OCI-LY7 (cell line): ENCODE measurements at regions not wholly inside any gene's neighbourhood (a gene's known extent, or its start where the extent isn't known, plus 50 kb on each side); places are given as distances from the start of the nearest gene placed in this dataset.

ENCODE experiments used
- BruUV-seq: library from RNA; stranded (reverse); fragments of 400-500 nt; replicated peaks from 2 replicates; lab custom pipeline; 2021; lab: Mats Ljungman, UMichigan
- CTCF ChIA-PET: fragments of 300-600 bp; sonication (Branson Sonifier 250); formaldehyde crosslinking; loops from one replicate; lab custom pipeline; 2022; ENCODE audit warnings: antibody characterized with exemption; ENCODE audit not compliant: unreplicated experiment; lab: Charles Lee
- POLR2A ChIA-PET: fragments of 300-600 bp; sonication (Branson Sonifier 250); formaldehyde crosslinking; loops from one replicate; lab custom pipeline; 2022; ENCODE audit warnings: antibody characterized with exemption; lab: Charles Lee
- DNase-seq: peaks from one replicate; pipeline ENCODE4 v3.0.0-alpha.2; 2015; ENCODE audit warnings: low spot score
- H2AFZ ChIP-seq: fragments of 200-600 bp; sonication (generic), shearing (Covaris generic); 2 replicates; pipeline ENCODE4 v1.6.1; 2014; ENCODE audit warnings: mild to moderate bottlenecking, antibody characterized with exemption, low read length, moderate library complexity
- H3K27ac ChIP-seq: fragments of 200-600 bp; sonication (generic); 2 replicates; pipeline ENCODE4 v1.5.1; 2014; ENCODE audit warnings: mixed run types, low read depth, mild to moderate bottlenecking, moderate library complexity, low read length, inconsistent platforms; ENCODE audit not compliant: poor library complexity, severe bottlenecking
- H3K36me3 ChIP-seq: fragments of 200-600 bp; sonication (generic); 2 replicates; pipeline ENCODE4 v1.6.1; 2014; ENCODE audit warnings: mild to moderate bottlenecking, antibody characterized with exemption, low read length, moderate library complexity, mixed read lengths; ENCODE audit not compliant: insufficient read depth
- H3K4me1 ChIP-seq: fragments of 200-600 bp; sonication (generic); 2 replicates; pipeline ENCODE4 v1.5.1; 2014; ENCODE audit warnings: mild to moderate bottlenecking, low read length; ENCODE audit not compliant: insufficient read depth, poor library complexity, severe bottlenecking
- H3K4me2 ChIP-seq: fragments of 200-600 bp; sonication (generic); 2 replicates; pipeline ENCODE4 v1.6.1; 2014; ENCODE audit warnings: mild to moderate bottlenecking, low read length
- H3K4me3 ChIP-seq: fragments of 200-600 bp; sonication (generic); 2 replicates; pipeline ENCODE4 v1.5.1; 2014; ENCODE audit warnings: mild to moderate bottlenecking, low read depth, low read length; ENCODE audit not compliant: poor library complexity, severe bottlenecking
- H3K79me2 ChIP-seq: fragments of 200-600 bp; sonication (generic); 2 replicates; pipeline ENCODE4 v1.6.1; 2016; ENCODE audit warnings: low read depth, mild to moderate bottlenecking, low read length, moderate library complexity, mixed read lengths; ENCODE audit not compliant: insufficient read depth
- H3K9me2 ChIP-seq: fragments of 200-600 bp; sonication (generic); 2 replicates; pipeline ENCODE4 v1.6.1; 2016; ENCODE audit warnings: mild to moderate bottlenecking, low read length, mixed read lengths; ENCODE audit not compliant: insufficient read depth
- H3K9me3 ChIP-seq: fragments of 200-600 bp; sonication (generic); 2 replicates; pipeline ENCODE4 v1.6.1; 2014; ENCODE audit warnings: mild to moderate bottlenecking, mixed run types, low read length, mixed read lengths
- H4K20me1 ChIP-seq: fragments of 200-600 bp; sonication (generic); 2 replicates; pipeline ENCODE4 v1.6.1; 2014; ENCODE audit warnings: mild to moderate bottlenecking, antibody characterized with exemption, low read length, moderate library complexity, mixed read lengths; ENCODE audit not compliant: insufficient read depth
- EZH2phosphoT487 ChIP-seq: fragments of 200-600 bp; sonication (generic); IDR thresholded peaks from 2 replicates; pipeline ENCODE4 v1.6.1; 2018; ENCODE audit warnings: low read depth, borderline replicate concordance, mild to moderate bottlenecking, mixed run types, antibody characterized with exemption, low read length, moderate library complexity, mixed read lengths
- intact Hi-C: fragments of 100-400 bp; cut with micrococcal nuclease; formaldehyde crosslinking; loops from one replicate; pipeline ENCODE4 v1.10.0; 2022; ENCODE audit not compliant: unreplicated experiment
- TF ChIP-seq, protein P1 (sequence below): fragments of 200-600 bp; sonication (generic); conservative IDR thresholded peaks from 2 replicates; pipeline ENCODE4 v1.5.1; 2014; ENCODE audit warnings: mild to moderate bottlenecking, antibody characterized with exemption, low read length, moderate library complexity, mixed read lengths

- Histone ChIP-seq H3K9me3 (no peaks in the 10 kb centered on the region), H2AFZ (no peak overlapping the region), H3K4me2 (no peak overlapping the region), H3K9me2 (no peaks in the 10 kb centered on the region), H4K20me1 (no peaks in the 10 kb centered on the region), H3K36me3 (no peaks in the 10 kb centered on the region), H3K4me3 (no peak overlapping the region), H3K4me1 (no peaks in the 10 kb centered on the region), H3K27ac (no peak overlapping the region), H3K79me2 (no peaks in the 10 kb centered on the region)
- no TSS peak for BruUV-seq
- no peak for DNase-seq
- no peak for TF ChIP-seq EZH2phosphoT487
- TF ChIP-seq, protein P1, sequence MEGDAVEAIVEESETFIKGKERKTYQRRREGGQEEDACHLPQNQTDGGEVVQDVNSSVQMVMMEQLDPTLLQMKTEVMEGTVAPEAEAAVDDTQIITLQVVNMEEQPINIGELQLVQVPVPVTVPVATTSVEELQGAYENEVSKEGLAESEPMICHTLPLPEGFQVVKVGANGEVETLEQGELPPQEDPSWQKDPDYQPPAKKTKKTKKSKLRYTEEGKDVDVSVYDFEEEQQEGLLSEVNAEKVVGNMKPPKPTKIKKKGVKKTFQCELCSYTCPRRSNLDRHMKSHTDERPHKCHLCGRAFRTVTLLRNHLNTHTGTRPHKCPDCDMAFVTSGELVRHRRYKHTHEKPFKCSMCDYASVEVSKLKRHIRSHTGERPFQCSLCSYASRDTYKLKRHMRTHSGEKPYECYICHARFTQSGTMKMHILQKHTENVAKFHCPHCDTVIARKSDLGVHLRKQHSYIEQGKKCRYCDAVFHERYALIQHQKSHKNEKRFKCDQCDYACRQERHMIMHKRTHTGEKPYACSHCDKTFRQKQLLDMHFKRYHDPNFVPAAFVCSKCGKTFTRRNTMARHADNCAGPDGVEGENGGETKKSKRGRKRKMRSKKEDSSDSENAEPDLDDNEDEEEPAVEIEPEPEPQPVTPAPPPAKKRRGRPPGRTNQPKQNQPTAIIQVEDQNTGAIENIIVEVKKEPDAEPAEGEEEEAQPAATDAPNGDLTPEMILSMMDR = no peak
- intact Hi-C loops = no loop called here
- CTCF ChIA-PET = no interaction called here
- POLR2A ChIA-PET = no interaction called here
Observed at GRCh38 chr2:123644053-123644452, 381.0 kb upstream of the CNTNAP5 start.

DNA sequence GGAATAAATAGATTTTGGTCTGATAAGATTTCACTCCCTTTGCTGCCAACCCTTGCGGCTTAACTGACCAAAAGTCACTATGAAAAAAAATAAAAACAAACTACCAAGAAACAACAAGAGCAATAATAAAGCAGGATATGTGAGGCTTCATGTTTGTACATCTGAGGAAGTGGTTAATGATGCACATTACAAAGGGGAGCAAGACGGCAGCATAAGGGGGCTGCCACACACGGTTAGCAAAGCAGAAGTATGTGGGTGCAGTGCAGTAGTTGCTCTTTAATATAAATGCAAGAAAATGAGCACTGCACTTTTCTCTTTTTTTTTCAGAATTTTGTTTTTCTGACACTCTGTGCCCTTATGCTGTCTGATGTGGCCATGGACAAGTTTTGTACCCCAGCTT, 377.1 kb upstream of the CNTNAP5 start:
- Histone ChIP-seq H3K9me3 (no peaks in the 10 kb centered on the region), H3K4me1 (no peaks in the 10 kb centered on the region), H2AFZ (no peak overlapping the region), H3K79me2 (no peaks in the 10 kb centered on the region), H3K4me3 (no peak overlapping the region), H4K20me1 (no peaks in the 10 kb centered on the region), H3K4me2 (no peak overlapping the region), H3K36me3 (no peaks in the 10 kb centered on the region), H3K9me2 (no peaks in the 10 kb centered on the region), H3K27ac (no peak overlapping the region)
- BruUV-seq = no TSS peak
- CTCF ChIA-PET = no interaction called here
- TF ChIP-seq, protein P1 = no peak
- no peak for TF ChIP-seq EZH2phosphoT487
- intact Hi-C loops = no loop called here
- no peak for DNase-seq
- POLR2A ChIA-PET = interaction anchor here (0.8 kb wide), 1 partner anchor 22 kb away, joined by 3 read pairs; no protein-coding TSS in a partner anchor

- TF ChIP-seq, protein P1 = no peak
- no peak for TF ChIP-seq EZH2phosphoT487
- no peak for DNase-seq
- H3K36me3 ChIP-seq = no peaks in the 10 kb centered on the region
- no peak overlapping the region for H3K4me2 ChIP-seq
- no peak overlapping the region for H2AFZ ChIP-seq
- H3K79me2 ChIP-seq = no peaks in the 10 kb centered on the region
- H3K4me3 ChIP-seq = no peak overlapping the region
- intact Hi-C loops = no loop called here
- no peaks in the 10 kb centered on the region for H4K20me1 ChIP-seq
- ChIA-PET POLR2A (no interaction called here), CTCF (no interaction called here)
- H3K27ac ChIP-seq = no peak overlapping the region
- no TSS peak for BruUV-seq
- no peaks in the 10 kb centered on the region for H3K9me2 ChIP-seq
- H3K9me3 ChIP-seq = no peaks in the 10 kb centered on the region
- H3K4me1 ChIP-seq = no peaks in the 10 kb centered on the region
Observed at GRCh38 chr2:123648956-123649355, 376.1 kb upstream of the CNTNAP5 start.
